ENCODE measurements at regions not wholly inside any gene's neighbourhood (a gene's known extent, or its start where the extent isn't known, plus 50 kb on each side); places are given as distances from the start of the nearest gene placed in this dataset.

- POLR2A ChIA-PET (ENCODE audit: unreplicated experiment): no interaction called here
- no peaks in the 10 kb centered on the region for H3K79me2 ChIP-seq (ENCODE audit: low read depth)
- no peak overlapping the region for H3K4me3 ChIP-seq
- H3K27ac ChIP-seq: no peak overlapping the region
- H3K27me3 ChIP-seq (ENCODE audit: insufficient read depth, low read depth): no peaks in the 10 kb centered on the region
- no peaks in the 10 kb centered on the region for H3K4me1 ChIP-seq (replicated peaks; ENCODE audit: insufficient read depth)
- H3K9me3 ChIP-seq (ENCODE audit: insufficient read depth, low read depth): no peaks in the 10 kb centered on the region; the same call in 1 of the 2 replicates
- H3K4me2 ChIP-seq: no peak overlapping the region
- no peaks in the 10 kb centered on the region for H3K36me3 ChIP-seq (ENCODE audit: low read depth)
- intact Hi-C loops (cut with micrococcal nuclease; ENCODE audit: unreplicated experiment): no loop called here
- CTCF ChIA-PET: no interaction called here
- no peak for TF ChIP-seq CTCF (conservative IDR thresholded peaks at IDR 0.05)
- no peak for TF ChIP-seq EZH2 (IDR thresholded peaks at IDR 0.05; ENCODE audit: low read depth)
- no peak for DNase-seq
- H2AFZ ChIP-seq: no peak overlapping the region
- BruUV-seq (replicated peaks): no TSS peak
- H3F3A ChIP-seq (ENCODE audit: insufficient read depth, low read depth): no peaks in the 10 kb centered on the region
- no peaks in the 10 kb centered on the region for H3K9me2 ChIP-seq (ENCODE audit: insufficient read depth)
- H4K20me1 ChIP-seq (ENCODE audit: insufficient read depth): no peaks in the 10 kb centered on the region
These were observed 105.9 kb upstream of the TARS1 start for GRCh38 chr5:33334829-33335228.

GRCh38 chr5:33336891-33337636 lies 103.7 kb upstream of the TARS1 start:
- DNase-seq: no peak
- H3K4me3 ChIP-seq: no peak overlapping the region
- intact Hi-C loops (cut with micrococcal nuclease; ENCODE audit: unreplicated experiment): no loop called here
- H3K79me2 ChIP-seq (ENCODE audit: low read depth): no peaks in the 10 kb centered on the region
- no peak overlapping the region for H3K4me2 ChIP-seq
- no peaks in the 10 kb centered on the region for H4K20me1 ChIP-seq (ENCODE audit: insufficient read depth)
- H3K9me2 ChIP-seq (ENCODE audit: insufficient read depth): no peaks in the 10 kb centered on the region
- no peaks in the 10 kb centered on the region for H3K27me3 ChIP-seq (ENCODE audit: insufficient read depth, low read depth)
- peaks cover 2% of the 10 kb centered on the region; the same call in 1 of the 2 replicates for H3K9me3 ChIP-seq (ENCODE audit: insufficient read depth, low read depth)
- H2AFZ ChIP-seq: no peak overlapping the region
- TF ChIP-seq EZH2 (IDR thresholded peaks at IDR 0.05; ENCODE audit: low read depth): no peak
- TF ChIP-seq CTCF (conservative IDR thresholded peaks at IDR 0.05): no peak
- H3K27ac ChIP-seq: no peak overlapping the region
- no peaks in the 10 kb centered on the region for H3F3A ChIP-seq (ENCODE audit: insufficient read depth, low read depth)
- no peaks in the 10 kb centered on the region for H3K36me3 ChIP-seq (ENCODE audit: low read depth)
- no peaks in the 10 kb centered on the region for H3K4me1 ChIP-seq (replicated peaks; ENCODE audit: insufficient read depth)
- BruUV-seq (replicated peaks): no TSS peak
- ChIA-PET POLR2A (ENCODE audit: unreplicated experiment) (no interaction called here), CTCF (interaction anchor here (0.7 kb wide), 1 partner anchor 258 kb away, joined by 3 read pairs; no protein-coding TSS in a partner anchor)

GRCh38 chr5:33337637-33337992 lies 103.2 kb upstream of the TARS1 start:
- Histone ChIP-seq H3F3A (ENCODE audit: insufficient read depth, low read depth) (no peaks in the 10 kb centered on the region), H3K4me1 (replicated peaks; ENCODE audit: insufficient read depth) (no peaks in the 10 kb centered on the region), H3K27me3 (ENCODE audit: insufficient read depth, low read depth) (no peaks in the 10 kb centered on the region), H4K20me1 (ENCODE audit: insufficient read depth) (no peaks in the 10 kb centered on the region), H3K79me2 (ENCODE audit: low read depth) (no peaks in the 10 kb centered on the region), H2AFZ (no peak overlapping the region), H3K36me3 (ENCODE audit: low read depth) (no peaks in the 10 kb centered on the region), H3K9me3 (ENCODE audit: insufficient read depth, low read depth) (peaks cover 3% of the 10 kb centered on the region; the same call in 1 of the 2 replicates), H3K27ac (no peak overlapping the region), H3K4me3 (no peak overlapping the region), H3K4me2 (no peak overlapping the region), H3K9me2 (ENCODE audit: insufficient read depth) (no peaks in the 10 kb centered on the region)
- ChIA-PET POLR2A (ENCODE audit: unreplicated experiment) (no interaction called here), CTCF (no interaction called here)
- TF ChIP-seq CTCF (conservative IDR thresholded peaks at IDR 0.05): no peak
- TF ChIP-seq EZH2 (IDR thresholded peaks at IDR 0.05; ENCODE audit: low read depth): no peak
- DNase-seq: no peak
- intact Hi-C loops (cut with micrococcal nuclease; ENCODE audit: unreplicated experiment): no loop called here
- no TSS peak for BruUV-seq (replicated peaks)
